Suprapubic skin (tissue), 4 donors: ENCODE measurements at regions not wholly inside any gene's neighbourhood (a gene's known extent, or its start where the extent isn't known, plus 50 kb on each side); places are given as distances from the start of the nearest gene placed in this dataset.

Source experiments
- DNase-seq, 2 donors: peaks; one replicate each; pipeline ENCODE4 v3.0.0-alpha.2; 2019; ENCODE audit warnings: low spot score in 2 of 2
- H3K27ac ChIP-seq: fragments of 200-600 bp; sonication (generic); one replicate; pipeline ENCODE4 v1.5.1; 2019
- H3K27me3 ChIP-seq: fragments of 200-600 bp; sonication (generic); one replicate; pipeline ENCODE4 v1.5.1; 2019
- H3K36me3 ChIP-seq: fragments of 200-600 bp; sonication (generic); one replicate; pipeline ENCODE4 v1.5.1; 2019
- H3K4me1 ChIP-seq: fragments of 200-600 bp; sonication (generic); one replicate; pipeline ENCODE4 v1.5.1; 2019
- H3K4me3 ChIP-seq: fragments of 200-600 bp; sonication (generic); one replicate; pipeline ENCODE4 v1.5.1; 2019; ENCODE audit warnings: mild to moderate bottlenecking
- H3K9me3 ChIP-seq: fragments of 200-600 bp; sonication (generic); one replicate; pipeline ENCODE4 v1.5.1; 2019
- CTCF ChIP-seq, 2 donors: fragments of 200-600 bp in 1 of 2; fragments of 450-650 bp in 1 of 2; sonication (generic) in 1 of 2; IDR thresholded peaks; one replicate each; pipeline ENCODE4 v1.5.1; 2016 to 2019; ENCODE audit warnings: antibody characterized with exemption in 2 of 2, mild to moderate bottlenecking in 1 of 2, moderate library complexity in 1 of 2
- EP300 ChIP-seq: sonication (generic); formaldehyde crosslinking; IDR thresholded peaks from one replicate; pipeline ENCODE4 v1.6.1; 2017; ENCODE audit warnings: antibody characterized with exemption
- POLR2A ChIP-seq, 2 donors: fragments of 450-650 bp; IDR thresholded peaks; one replicate each; pipeline ENCODE4 v1.6.1; 2017; ENCODE audit warnings: antibody characterized with exemption in 2 of 2, mild to moderate bottlenecking in 2 of 2, moderate library complexity in 2 of 2
- POLR2AphosphoS5 ChIP-seq, 3 donors: sonication (generic); formaldehyde crosslinking; IDR thresholded peaks; one replicate each; pipeline ENCODE4 v1.6.1; 2017; ENCODE audit warnings: antibody characterized with exemption in 3 of 3
- WGBS: methylation state at CpG from one replicate; pipeline ENCODE4 v1.1.5; 2018; 5-methylcytosine and 5-hydroxymethylcytosine counted together

- Histone ChIP-seq H3K27ac (no peak overlapping the region), H3K4me3 (no peak overlapping the region), H3K9me3 (no peaks in the 10 kb centered on the region), H3K4me1 (no peaks in the 10 kb centered on the region), H3K36me3 (no peaks in the 10 kb centered on the region), H3K27me3 (no peaks in the 10 kb centered on the region)
- 76% methylated on average over 2 of the region's 2 CpGs for WGBS
- no peak for DNase-seq
- TF ChIP-seq POLR2A (IDR thresholded peaks at IDR 0.05) (no peak), CTCF (IDR thresholded peaks at IDR 0.05) (no peak), POLR2AphosphoS5 (IDR thresholded peaks at IDR 0.05) (no peak), EP300 (no peak)
These were observed 344.9 kb downstream of the TSN start for GRCh38 chr2:122100346-122100745.

DNA sequence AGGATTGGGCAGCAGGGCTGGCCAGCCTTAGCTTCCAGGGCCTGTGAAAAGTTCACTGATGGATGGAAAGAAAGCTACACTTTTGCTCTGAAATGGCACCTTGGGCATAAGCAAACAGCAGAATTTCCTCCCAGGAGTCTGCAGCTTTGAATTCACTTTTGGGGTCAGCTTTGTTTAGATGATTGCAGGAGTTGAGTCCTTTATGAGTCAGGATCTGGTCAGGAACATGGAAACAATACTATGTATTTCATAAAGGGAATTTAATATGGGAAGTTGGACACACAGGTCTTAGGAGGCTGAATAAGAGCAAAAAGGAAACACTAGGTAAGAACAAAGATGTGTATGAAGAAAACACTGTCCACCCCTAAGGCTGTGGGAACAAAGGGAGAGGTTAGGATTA lies 345.3 kb downstream of the TSN start:
- DNase-seq, result no peak
- Histone ChIP-seq H3K27ac (no peak overlapping the region), H3K4me3 (no peak overlapping the region), H3K27me3 (no peaks in the 10 kb centered on the region), H3K4me1 (no peaks in the 10 kb centered on the region), H3K9me3 (no peaks in the 10 kb centered on the region), H3K36me3 (no peaks in the 10 kb centered on the region)
- TF ChIP-seq CTCF (IDR thresholded peaks at IDR 0.05) (no peak), POLR2AphosphoS5 (IDR thresholded peaks at IDR 0.05) (no peak), EP300 (no peak), POLR2A (IDR thresholded peaks at IDR 0.05) (no peak)

- WGBS, result 92% methylated on average over 5 of the region's 5 CpGs
These were observed 345.9 kb downstream of the TSN start for GRCh38 chr2:122101319-122101718.

DNA sequence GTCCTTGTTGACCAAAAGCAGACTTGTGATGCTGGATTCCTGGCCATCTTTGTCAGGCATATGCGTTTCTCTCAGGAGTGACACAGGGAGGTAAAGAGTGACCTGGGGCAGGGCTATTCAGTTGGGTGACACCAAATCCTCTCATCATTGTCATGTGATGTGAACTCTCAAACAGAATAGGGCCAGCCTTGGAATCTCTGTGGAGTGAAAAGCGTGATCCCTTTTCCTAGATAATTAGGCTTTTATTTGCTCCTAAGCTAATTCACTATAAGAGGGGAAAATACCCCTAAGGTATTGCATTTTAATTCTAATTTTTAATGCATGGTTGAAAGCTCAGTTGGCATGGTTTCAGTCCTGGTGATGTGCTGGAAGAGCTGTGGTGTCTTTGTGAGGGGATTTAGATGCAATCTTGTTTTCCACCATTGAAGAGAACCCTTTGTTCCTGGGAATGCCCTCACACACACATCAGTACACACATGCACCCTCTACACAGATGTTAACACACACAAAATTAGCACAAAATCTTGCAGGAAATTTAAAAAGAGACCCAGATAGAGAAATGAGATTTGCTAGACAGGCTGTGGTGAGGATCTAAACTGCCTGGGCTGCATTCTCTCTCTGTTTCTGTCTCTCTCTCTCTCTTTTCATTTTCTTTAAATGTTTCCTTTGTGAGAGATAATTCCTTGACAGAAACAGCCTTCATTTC lies 349.9 kb downstream of the TSN start:
- WGBS, result 82% methylated on average over 2 of the region's 2 CpGs
- H3K4me3 ChIP-seq, result no peak overlapping the region
- no peaks in the 10 kb centered on the region for H3K9me3 ChIP-seq
- no peak for DNase-seq
- H3K27ac ChIP-seq, result no peak overlapping the region
- no peaks in the 10 kb centered on the region for H3K36me3 ChIP-seq
- TF ChIP-seq EP300 (no peak), POLR2AphosphoS5 (IDR thresholded peaks at IDR 0.05) (no peak), POLR2A (IDR thresholded peaks at IDR 0.05) (no peak), CTCF (IDR thresholded peaks at IDR 0.05) (no peak)
- no peaks in the 10 kb centered on the region for H3K27me3 ChIP-seq
- no peaks in the 10 kb centered on the region for H3K4me1 ChIP-seq

More at GRCh38 chr2:122101319-122101718, 345.9 kb downstream of the TSN start:
- TF ChIP-seq EP300 (no peak), POLR2A (IDR thresholded peaks at IDR 0.05) (no peak), CTCF (IDR thresholded peaks at IDR 0.05) (no peak), POLR2AphosphoS5 (IDR thresholded peaks at IDR 0.05) (no peak)
- no peak for DNase-seq
- no peaks in the 10 kb centered on the region for H3K27me3 ChIP-seq
- no peaks in the 10 kb centered on the region for H3K4me1 ChIP-seq
- no peak overlapping the region for H3K27ac ChIP-seq
- H3K36me3 ChIP-seq, result no peaks in the 10 kb centered on the region
- H3K9me3 ChIP-seq, result no peaks in the 10 kb centered on the region
- H3K4me3 ChIP-seq, result no peak overlapping the region

- no peaks in the 10 kb centered on the region for H3K4me1 ChIP-seq
- H3K4me3 ChIP-seq, result no peak overlapping the region
- WGBS, result 29% methylated on average over 3 of the region's 3 CpGs
- TF ChIP-seq POLR2A (IDR thresholded peaks at IDR 0.05), result no peak
- TF ChIP-seq EP300, result no peak
- TF ChIP-seq POLR2AphosphoS5 (IDR thresholded peaks at IDR 0.05), result no peak
- TF ChIP-seq CTCF (IDR thresholded peaks at IDR 0.05), result no peak
- no peak for DNase-seq
- H3K27me3 ChIP-seq, result no peaks in the 10 kb centered on the region
- no peaks in the 10 kb centered on the region for H3K36me3 ChIP-seq
- H3K27ac ChIP-seq, result no peak overlapping the region
- H3K9me3 ChIP-seq, result no peaks in the 10 kb centered on the region
These were observed 350.4 kb downstream of the TSN start for GRCh38 chr2:122105877-122106206.
